Right renal cortex interstitium (tissue), 3 donors: ENCODE measurements at regions not wholly inside any gene's neighbourhood (a gene's known extent, or its start where the extent isn't known, plus 50 kb on each side); places are given as distances from the start of the nearest gene placed in this dataset.
"Not testable (repeated sequence)": the region's sequence is repeated elsewhere in the genome, so short reads cannot be mapped to it uniquely, and the experiment has no call there.

Experiments
- DNase-seq, 3 donors: peaks; one replicate each; pipeline ENCODE4 v3.0.0-alpha.2; 2013; ENCODE audit warnings: low read depth in 3 of 3, low spot score in 2 of 3

GRCh38 chr2:217604527-217605194 is 398.1 kb downstream of the TNS1 start:
- DNase-seq: no peak

- no peak for DNase-seq
Observed at GRCh38 chr2:217601601-217602000, 401.2 kb downstream of the TNS1 start.

- DNase-seq: no peak
Observed at GRCh38 chr2:217599906-217600305, 402.9 kb downstream of the TNS1 start.

- no peak for DNase-seq
Observed at GRCh38 chr2:217597681-217598080, 405.1 kb downstream of the TNS1 start.

- no peak for DNase-seq
Observed at GRCh38 chr2:217597145-217597544, 405.6 kb downstream of the TNS1 start.

GRCh38 chr2:217593732-217594131 is 409.1 kb downstream of the TNS1 start:
- no peak for DNase-seq

GRCh38 chr2:217588266-217588665 is 414.5 kb downstream of the TNS1 start:
- DNase-seq: no peak

GRCh38 chr2:217585362-217585761 is 417.4 kb downstream of the TNS1 start:
- no peak for DNase-seq

GRCh38 chr2:217580407-217580806 is 422.4 kb downstream of the TNS1 start:
- DNase-seq: not testable (repeated sequence)

GRCh38 chr2:217573571-217573970 is 429.2 kb downstream of the TNS1 start:
- no peak for DNase-seq

- no peak for DNase-seq
Observed at GRCh38 chr2:217570394-217570793, 432.4 kb downstream of the TNS1 start.

- DNase-seq: peak in 1 of 3 donors; percentile 38
Observed at GRCh38 chr2:217568289-217568971, 434.4 kb downstream of the TNS1 start.

- DNase-seq: no peak
Observed at GRCh38 chr2:217563565-217563964, 439.2 kb downstream of the TNS1 start.

- DNase-seq: peak in 1 of 3 donors; percentile 12
Observed at GRCh38 chr2:217562871-217563480, 439.8 kb downstream of the TNS1 start.

GRCh38 chr2:217559084-217559483 is 443.7 kb downstream of the TNS1 start:
- no peak for DNase-seq

- no peak for DNase-seq
Observed at GRCh38 chr2:217555081-217555876, 447.5 kb downstream of the TNS1 start.

GRCh38 chr2:217553679-217554078 is 449.1 kb downstream of the TNS1 start:
- no peak for DNase-seq

GRCh38 chr2:217553202-217553601 is 449.6 kb downstream of the TNS1 start:
- no peak for DNase-seq

- no peak for DNase-seq
Observed at GRCh38 chr2:217552081-217552480, 450.7 kb downstream of the TNS1 start.

GRCh38 chr2:217551252-217551899 is 451.4 kb downstream of the TNS1 start:
- DNase-seq: no peak

GRCh38 chr2:217539126-217539525 is 463.7 kb downstream of the TNS1 start:
- DNase-seq: no peak
